Stimulated activated CD4-positive, alpha-beta T cell treated with anti-CD3 and anti-CD28 coated beads, Interleukin-15, amount 100 ng/mL, for 48 hours (primary cell): ENCODE measurements at regions not wholly inside any gene's neighbourhood (a gene's known extent, or its start where the extent isn't known, plus 50 kb on each side); places are given as distances from the start of the nearest gene placed in this dataset.
"Not testable (repeated sequence)": the region's sequence is repeated elsewhere in the genome, so short reads cannot be mapped to it uniquely, and the experiment has no call there.

Experiments used
- DNase-seq, 2 donors: peaks; one replicate each; pipeline ENCODE4 v3.0.0-alpha.2; 2020; ENCODE audit warnings: low read depth in 2 of 2

GRCh38 chr6:54559136-54559535 is 250.9 kb downstream of the TINAG start:
- no peak for DNase-seq

DNA sequence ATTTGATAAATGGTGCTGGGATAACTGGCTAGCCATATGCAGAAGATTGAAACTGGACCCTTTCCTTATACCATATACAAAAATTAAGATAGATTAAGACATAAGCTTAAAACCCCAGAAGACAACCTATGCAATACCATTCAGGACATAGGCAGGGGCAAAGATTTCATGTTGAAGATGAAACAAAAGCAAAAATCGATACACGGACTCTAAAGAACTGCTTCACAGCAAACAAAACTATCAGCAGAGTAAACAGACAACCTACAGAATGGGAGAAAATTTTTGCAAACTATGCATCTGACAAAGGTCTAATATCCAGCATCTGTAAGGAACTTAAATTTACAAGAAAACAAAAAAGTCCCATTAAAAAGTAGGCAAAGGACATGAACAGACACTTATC is 255.9 kb downstream of the TINAG start:
- not testable (repeated sequence) for DNase-seq

DNA sequence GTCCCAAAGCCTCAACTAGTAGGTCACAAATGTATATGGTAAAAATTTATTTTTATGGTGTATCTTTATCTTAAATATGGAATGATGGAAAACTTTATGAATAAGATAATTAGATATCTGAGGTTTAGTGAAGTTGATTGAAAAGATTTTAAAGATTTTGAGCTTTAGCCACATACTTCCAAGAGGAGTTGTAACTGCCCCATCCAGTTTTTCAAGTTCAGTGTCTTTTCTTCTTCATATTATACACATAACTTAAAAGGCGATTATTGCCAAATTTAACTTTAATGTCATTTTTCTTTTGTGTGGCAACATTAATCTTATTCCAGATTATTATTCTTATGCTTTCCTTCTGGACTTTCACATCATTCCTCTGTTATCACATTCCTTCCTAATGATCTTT is 266.4 kb downstream of the TINAG start:
- no peak for DNase-seq

GRCh38 chr6:54578261-54578660 is 268.3 kb upstream of the FAM83B start:
- DNase-seq, result no peak

GRCh38 chr6:54579011-54579410 is 267.6 kb upstream of the FAM83B start:
- no peak for DNase-seq

DNA sequence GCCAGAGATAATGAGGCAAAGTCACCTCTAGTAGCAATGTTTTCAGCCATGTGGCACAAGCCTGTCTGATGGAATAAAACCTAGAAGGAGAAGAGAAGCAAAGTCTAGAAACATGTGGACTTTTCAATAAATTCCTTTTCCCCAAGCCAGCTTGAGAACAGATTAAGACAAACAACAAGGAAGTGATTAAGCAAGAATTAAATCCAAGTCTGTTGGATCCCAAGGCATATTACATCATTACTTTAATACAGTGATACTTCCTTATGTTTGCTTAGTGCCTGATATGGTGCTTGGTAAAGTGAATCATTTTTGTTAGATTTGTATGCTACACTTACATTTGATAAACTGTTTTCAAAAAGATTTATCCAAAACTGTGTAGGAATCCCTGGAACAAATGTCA is 260.3 kb upstream of the FAM83B start:
- no peak for DNase-seq

- DNase-seq, result no peak
Observed at GRCh38 chr6:54587277-54587676, 259.3 kb upstream of the FAM83B start.

DNA sequence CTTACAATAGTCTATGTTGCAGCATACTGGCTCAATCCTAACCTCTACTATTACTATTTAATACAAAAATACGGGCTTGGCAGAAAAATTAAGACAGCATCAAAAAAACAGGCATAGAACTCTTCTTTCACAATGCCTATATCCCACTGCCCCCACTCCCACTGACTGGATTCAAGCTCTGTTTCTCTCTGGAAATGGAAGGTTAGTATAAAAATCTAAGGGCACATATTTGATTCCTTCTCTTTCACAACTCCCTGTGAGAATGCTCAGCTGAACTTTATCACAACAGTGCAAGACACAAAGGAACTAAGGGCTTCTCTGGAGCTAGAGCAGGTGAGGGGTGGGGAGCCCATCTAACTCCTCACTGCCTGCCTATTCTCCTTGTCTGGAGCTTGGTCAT is 258.4 kb upstream of the FAM83B start:
- no peak for DNase-seq

GRCh38 chr6:54595844-54596243 is 250.7 kb upstream of the FAM83B start:
- no peak for DNase-seq

DNA sequence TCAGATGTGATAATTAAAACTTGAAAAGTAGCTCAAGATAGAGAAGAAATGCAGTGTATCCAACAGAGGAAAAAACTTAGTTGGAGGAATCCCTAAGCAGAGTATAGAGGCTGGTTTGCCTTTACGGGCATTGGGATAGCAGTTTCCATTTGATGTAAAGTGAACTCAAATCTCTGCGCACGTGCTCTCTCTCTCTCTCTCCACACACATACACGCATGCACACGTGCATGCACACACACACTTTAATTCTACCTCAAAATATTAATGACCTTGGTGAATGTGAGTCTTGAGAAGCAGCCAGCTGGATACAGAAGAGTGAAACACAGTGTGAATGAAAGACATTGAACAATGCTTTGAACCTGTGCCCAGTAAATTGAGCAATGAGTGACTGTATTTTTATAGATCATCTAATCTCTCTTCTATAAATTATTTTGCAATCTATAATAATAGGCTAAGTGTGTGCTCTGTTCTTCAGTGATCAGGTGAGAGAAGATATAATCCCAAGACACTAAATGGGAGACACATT is 247.7 kb upstream of the FAM83B start:
- DNase-seq, result no peak

- no peak for DNase-seq
Observed at GRCh38 chr6:54601600-54602300, 244.8 kb upstream of the FAM83B start.

GRCh38 chr6:54602591-54602990 is 244.0 kb upstream of the FAM83B start:
- no peak for DNase-seq

- DNase-seq, result no peak
Observed at GRCh38 chr6:54609981-54610380, 236.6 kb upstream of the FAM83B start.

DNA sequence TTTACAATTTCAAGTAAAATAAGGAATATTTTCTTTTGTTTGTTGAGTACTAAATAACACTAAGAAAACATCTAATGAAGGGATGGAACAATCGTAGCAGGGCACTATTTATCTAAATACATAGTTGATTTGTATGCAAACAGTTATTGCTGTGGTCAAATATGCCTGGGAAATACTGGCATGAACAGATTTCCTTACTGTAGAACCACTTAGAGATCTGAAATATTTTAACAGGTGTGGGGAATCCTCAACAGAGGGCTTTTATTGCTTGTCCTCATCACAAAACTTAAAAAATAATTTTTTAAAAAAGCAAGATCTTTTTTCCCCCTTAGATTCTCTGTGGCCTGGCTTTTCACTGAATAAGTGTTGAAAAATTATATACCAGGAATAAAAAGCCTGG is 233.0 kb upstream of the FAM83B start:
- DNase-seq, result no peak

DNA sequence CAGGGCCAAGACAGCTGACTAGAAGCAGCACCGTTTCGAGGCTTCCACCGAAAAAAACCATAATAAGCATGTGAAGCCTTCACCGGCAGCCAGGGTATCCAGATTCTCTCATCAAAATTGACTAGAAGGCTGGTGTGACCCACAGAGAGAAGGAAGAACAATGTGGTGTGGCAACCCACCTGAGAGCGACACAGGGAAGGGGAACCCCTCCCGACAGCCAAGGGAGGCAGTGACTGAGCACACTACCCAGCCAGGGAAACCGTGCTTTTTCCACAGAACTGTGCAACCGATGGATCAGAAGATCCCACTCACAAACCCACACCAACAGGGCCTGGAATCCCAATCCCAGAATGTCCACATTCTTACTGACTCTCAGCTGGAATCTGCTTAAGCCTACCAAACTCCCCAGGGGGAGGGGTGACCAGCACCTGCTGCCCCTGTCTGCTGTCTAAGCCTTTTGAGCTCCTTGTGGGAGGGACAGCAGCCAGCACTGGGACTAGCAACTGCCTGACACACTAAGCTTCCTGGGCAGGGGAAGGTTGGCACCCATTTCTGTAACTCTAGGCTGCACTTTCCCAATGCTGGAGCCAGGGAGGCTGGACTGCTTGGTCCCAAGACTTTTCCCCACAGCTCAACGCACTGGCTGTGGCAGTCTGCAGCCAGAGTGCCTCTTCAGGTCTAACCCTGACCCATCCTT is 231.9 kb upstream of the FAM83B start:
- no peak for DNase-seq

- no peak for DNase-seq
Observed at GRCh38 chr6:54617730-54618129, 228.8 kb upstream of the FAM83B start.

- no peak for DNase-seq
Observed at GRCh38 chr6:54618572-54618971, 228.0 kb upstream of the FAM83B start.

- no peak for DNase-seq
Observed at GRCh38 chr6:54619102-54619501, 227.5 kb upstream of the FAM83B start.

DNA sequence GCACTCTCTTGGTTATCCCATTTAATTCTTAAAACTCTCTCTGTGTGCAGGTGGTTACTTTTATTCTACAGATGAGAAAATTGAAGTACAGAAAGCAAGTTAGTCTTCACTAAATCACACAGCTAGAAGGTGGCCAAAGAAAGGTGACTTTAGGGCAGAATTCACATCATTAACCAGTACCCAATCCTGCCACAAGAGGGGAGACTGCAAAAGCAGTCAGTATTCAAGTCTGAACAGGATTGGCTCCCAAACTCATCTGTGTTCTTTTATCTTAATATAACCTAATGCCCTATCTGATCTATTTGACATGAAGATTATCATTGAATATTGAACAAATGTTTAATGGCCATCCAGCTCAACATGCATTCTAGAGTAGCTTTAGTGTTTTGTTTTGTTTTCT is 225.3 kb upstream of the FAM83B start:
- DNase-seq, result no peak

- no peak for DNase-seq
Observed at GRCh38 chr6:54624216-54624615, 222.4 kb upstream of the FAM83B start.

DNA sequence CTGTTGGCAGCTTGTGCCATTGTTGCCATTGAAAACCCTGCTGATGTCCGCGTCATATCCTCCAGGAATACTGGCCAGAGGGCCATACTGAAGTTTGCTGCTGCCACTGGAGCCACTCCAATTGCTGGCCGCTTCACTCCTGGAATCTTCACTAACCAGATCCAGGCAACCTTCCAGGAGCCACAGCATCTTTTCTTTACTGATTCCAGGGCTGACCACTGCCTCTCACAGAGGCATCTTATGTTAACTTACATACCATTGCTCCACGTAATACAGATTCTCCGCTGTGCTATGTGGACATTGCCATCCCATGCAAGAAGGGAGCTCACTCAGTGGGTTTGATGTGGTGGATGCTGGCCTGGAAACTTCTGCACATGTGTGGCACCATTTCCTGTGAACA is 221.8 kb upstream of the FAM83B start:
- DNase-seq, result no peak

DNA sequence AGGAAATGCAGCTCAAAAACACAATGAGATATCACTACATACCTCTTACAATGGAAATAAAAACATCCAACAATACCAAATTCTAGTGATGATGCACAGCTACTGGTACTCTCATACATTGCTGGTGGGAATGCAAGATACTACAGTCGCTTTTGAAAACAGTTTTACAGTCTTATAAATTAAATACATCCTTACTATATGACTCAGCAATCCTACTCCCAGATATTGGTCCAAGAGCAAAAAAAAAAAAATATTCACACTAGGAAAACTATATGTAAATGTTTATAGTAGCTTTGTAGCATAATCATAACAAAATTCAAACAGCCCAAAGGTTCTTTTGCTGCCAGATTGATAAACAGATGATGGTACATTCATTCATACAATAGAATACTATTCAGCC is 217.4 kb upstream of the FAM83B start:
- no peak for DNase-seq

DNA sequence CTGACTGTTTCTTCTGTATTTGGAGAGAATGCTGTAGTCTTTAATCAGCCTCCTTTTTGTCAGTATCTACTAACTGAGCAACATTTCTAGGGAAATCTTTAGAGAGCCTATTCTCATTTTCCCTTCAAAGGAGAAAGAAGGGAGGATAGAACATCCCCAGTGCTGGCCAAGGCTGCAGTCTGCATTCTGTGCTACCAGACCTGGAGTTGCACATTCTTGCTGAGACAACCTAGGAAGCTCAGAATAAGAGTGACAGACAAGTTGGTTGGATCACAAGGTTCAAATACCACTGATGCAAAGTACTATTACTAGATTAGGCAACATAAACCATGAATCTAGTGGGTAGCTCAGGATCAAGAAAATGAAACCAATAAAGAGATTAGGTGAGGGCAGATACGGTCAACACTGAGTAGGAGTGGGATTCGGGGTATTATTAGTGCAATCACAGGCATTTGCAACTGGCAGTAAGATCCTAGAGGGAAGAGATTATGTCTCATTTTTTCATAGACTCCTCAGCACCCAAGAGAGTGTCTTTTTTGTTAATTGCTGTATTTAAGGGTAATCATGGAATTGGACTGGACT is 213.5 kb upstream of the FAM83B start:
- no peak for DNase-seq
